Uterus (tissue), 2 donors: ENCODE measurements at regions not wholly inside any gene's neighbourhood (a gene's known extent, or its start where the extent isn't known, plus 50 kb on each side); places are given as distances from the start of the nearest gene placed in this dataset.

Source experiments
- POLR2A ChIP-seq, 2 donors: fragments of 450-650 bp; IDR thresholded peaks; one replicate each; pipeline ENCODE4 v1.6.1; 2016; ENCODE audit warnings: antibody characterized with exemption in 2 of 2, mild to moderate bottlenecking in 1 of 2, moderate library complexity in 1 of 2
- TF ChIP-seq, protein P1 (sequence below), 4 experiments: fragments of 200-600 bp in 2 of 4; fragments of 450-650 bp in 2 of 4; sonication (generic) in 2 of 4; IDR thresholded peaks; one replicate each; pipeline ENCODE4 v1.5.1; 2016 to 2019; ENCODE audit warnings: antibody characterized with exemption in 4 of 4, mild to moderate bottlenecking in 2 of 4, moderate library complexity in 1 of 4

- TF ChIP-seq, protein P1, sequence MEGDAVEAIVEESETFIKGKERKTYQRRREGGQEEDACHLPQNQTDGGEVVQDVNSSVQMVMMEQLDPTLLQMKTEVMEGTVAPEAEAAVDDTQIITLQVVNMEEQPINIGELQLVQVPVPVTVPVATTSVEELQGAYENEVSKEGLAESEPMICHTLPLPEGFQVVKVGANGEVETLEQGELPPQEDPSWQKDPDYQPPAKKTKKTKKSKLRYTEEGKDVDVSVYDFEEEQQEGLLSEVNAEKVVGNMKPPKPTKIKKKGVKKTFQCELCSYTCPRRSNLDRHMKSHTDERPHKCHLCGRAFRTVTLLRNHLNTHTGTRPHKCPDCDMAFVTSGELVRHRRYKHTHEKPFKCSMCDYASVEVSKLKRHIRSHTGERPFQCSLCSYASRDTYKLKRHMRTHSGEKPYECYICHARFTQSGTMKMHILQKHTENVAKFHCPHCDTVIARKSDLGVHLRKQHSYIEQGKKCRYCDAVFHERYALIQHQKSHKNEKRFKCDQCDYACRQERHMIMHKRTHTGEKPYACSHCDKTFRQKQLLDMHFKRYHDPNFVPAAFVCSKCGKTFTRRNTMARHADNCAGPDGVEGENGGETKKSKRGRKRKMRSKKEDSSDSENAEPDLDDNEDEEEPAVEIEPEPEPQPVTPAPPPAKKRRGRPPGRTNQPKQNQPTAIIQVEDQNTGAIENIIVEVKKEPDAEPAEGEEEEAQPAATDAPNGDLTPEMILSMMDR (IDR thresholded peaks at IDR 0.05): no peak
- no peak for TF ChIP-seq POLR2A (IDR thresholded peaks at IDR 0.05)
Observed at GRCh38 chr4:124997991-124998390, 285.5 kb upstream of the ANKRD50 start.
